ENCODE measurements at regions not wholly inside any gene's neighbourhood (a gene's known extent, or its start where the extent isn't known, plus 50 kb on each side); places are given as distances from the start of the nearest gene placed in this dataset.

GRCh38 chr20:48208176-48208575 lies 422.9 kb upstream of the SULF2 start:
- DNase-seq (ENCODE audit: low read depth): no peak

- DNase-seq (ENCODE audit: low read depth): no peak
Observed at GRCh38 chr20:48207505-48207904, 422.2 kb upstream of the SULF2 start.

- DNase-seq (ENCODE audit: low read depth): no peak
Observed at GRCh38 chr20:48205786-48206185, 420.5 kb upstream of the SULF2 start.

- no peak for DNase-seq (ENCODE audit: low read depth)
Observed at GRCh38 chr20:48205281-48205782, 420.1 kb upstream of the SULF2 start.

- DNase-seq (ENCODE audit: low read depth): no peak
Observed at GRCh38 chr20:48204499-48204898, 419.2 kb upstream of the SULF2 start.

GRCh38 chr20:48203252-48203651 lies 418.0 kb upstream of the SULF2 start:
- no peak for DNase-seq (ENCODE audit: low read depth)

GRCh38 chr20:48202334-48203113 lies 417.2 kb upstream of the SULF2 start:
- no peak for DNase-seq (ENCODE audit: low read depth)

- no peak for DNase-seq (ENCODE audit: low read depth)
Observed at GRCh38 chr20:48201885-48202284, 416.6 kb upstream of the SULF2 start.

GRCh38 chr20:48201188-48201587 lies 415.9 kb upstream of the SULF2 start:
- no peak for DNase-seq (ENCODE audit: low read depth)

- no peak for DNase-seq (ENCODE audit: low read depth)
Observed at GRCh38 chr20:48198929-48199451, 413.7 kb upstream of the SULF2 start.

GRCh38 chr20:48197066-48197465 lies 411.8 kb upstream of the SULF2 start:
- DNase-seq (ENCODE audit: low read depth): no peak

GRCh38 chr20:48196486-48196885 lies 411.2 kb upstream of the SULF2 start:
- DNase-seq (ENCODE audit: low read depth): no peak

- DNase-seq (ENCODE audit: low read depth): no peak
Observed at GRCh38 chr20:48196001-48196400, 410.7 kb upstream of the SULF2 start.

- DNase-seq (ENCODE audit: low read depth): no peak
Observed at GRCh38 chr20:48195121-48195870, 410.0 kb upstream of the SULF2 start.

GRCh38 chr20:48194583-48194982 lies 409.3 kb upstream of the SULF2 start:
- DNase-seq (ENCODE audit: low read depth): no peak

- no peak for DNase-seq (ENCODE audit: low read depth)
Observed at GRCh38 chr20:48193627-48194425, 408.5 kb upstream of the SULF2 start.

- no peak for DNase-seq (ENCODE audit: low read depth)
Observed at GRCh38 chr20:48192109-48192508, 406.8 kb upstream of the SULF2 start.

GRCh38 chr20:48191200-48191599 lies 405.9 kb upstream of the SULF2 start:
- no peak for DNase-seq (ENCODE audit: low read depth)

GRCh38 chr20:48190757-48191156 lies 405.5 kb upstream of the SULF2 start:
- no peak for DNase-seq (ENCODE audit: low read depth)

GRCh38 chr20:48189181-48189580 lies 403.9 kb upstream of the SULF2 start:
- DNase-seq (ENCODE audit: low read depth): peak; percentile 10

- DNase-seq (ENCODE audit: low read depth): peak; percentile 44
Observed at GRCh38 chr20:48187851-48188250, 402.6 kb upstream of the SULF2 start.

- DNase-seq (ENCODE audit: low read depth): no peak
Observed at GRCh38 chr20:48186915-48187314, 401.6 kb upstream of the SULF2 start.
